Right cardiac atrium (tissue), 5 donors: ENCODE measurements at regions not wholly inside any gene's neighbourhood (a gene's known extent, or its start where the extent isn't known, plus 50 kb on each side); places are given as distances from the start of the nearest gene placed in this dataset.

Experiments
- ATAC-seq, 2 donors: fragments of 200-7000 bp; cut with Tn5 transposase; one replicate each; pipeline versions ENCODE4 v1.8.0 to v1.9.1; 2020; ENCODE audit warnings: moderate library complexity in 2 of 2, mild to moderate bottlenecking in 1 of 2
- DNase-seq, 3 donors: peaks; one replicate each; pipeline ENCODE4 v3.0.0-alpha.2; 2020
- H3K27ac ChIP-seq: one replicate; pipeline ENCODE4 v1.5.1; 2013; ENCODE audit warnings: mild to moderate bottlenecking, low read length, control low read depth, moderate library complexity
- H3K27me3 ChIP-seq: one replicate; pipeline ENCODE4 v1.6.1; 2013; ENCODE audit not compliant: control insufficient read depth, insufficient read depth
- H3K4me1 ChIP-seq: one replicate; pipeline ENCODE4 v1.6.1; 2013; ENCODE audit warnings: low read length; ENCODE audit not compliant: control insufficient read depth, insufficient read depth
- H3K4me3 ChIP-seq: one replicate; pipeline ENCODE4 v1.5.1; 2013; ENCODE audit warnings: low read length, control low read depth
- H3K9me3 ChIP-seq: one replicate; pipeline ENCODE4 v1.6.1; 2013; ENCODE audit warnings: low read length; ENCODE audit not compliant: control insufficient read depth
- WGBS: extraction: QIAGEN DNeasy Blood & Tissue Kit; methylation state at CpG from one replicate; pipeline ENCODE4 v1.1.7; 2013; 5-methylcytosine and 5-hydroxymethylcytosine counted together
- intact Hi-C, 4 donors: fragments of 100-400 bp; cut with DNase I; formaldehyde crosslinking; loops; one replicate each; pipeline versions ENCODE4 v1.11.0 to v1.14.0; 2022 to 2023
- donor health status: healthy with polysubstance abuse.
- donor health status: DM: no; HTN: yes; CAD: no.
- donor health status: DM: no; HTN: no; CAD: no.
- donor health status: DM: no; HTN: yes; CAD: no; lungs with severe emphysema.
- donor health status: DM: yes; HTN: yes; CAD: no.

DNA sequence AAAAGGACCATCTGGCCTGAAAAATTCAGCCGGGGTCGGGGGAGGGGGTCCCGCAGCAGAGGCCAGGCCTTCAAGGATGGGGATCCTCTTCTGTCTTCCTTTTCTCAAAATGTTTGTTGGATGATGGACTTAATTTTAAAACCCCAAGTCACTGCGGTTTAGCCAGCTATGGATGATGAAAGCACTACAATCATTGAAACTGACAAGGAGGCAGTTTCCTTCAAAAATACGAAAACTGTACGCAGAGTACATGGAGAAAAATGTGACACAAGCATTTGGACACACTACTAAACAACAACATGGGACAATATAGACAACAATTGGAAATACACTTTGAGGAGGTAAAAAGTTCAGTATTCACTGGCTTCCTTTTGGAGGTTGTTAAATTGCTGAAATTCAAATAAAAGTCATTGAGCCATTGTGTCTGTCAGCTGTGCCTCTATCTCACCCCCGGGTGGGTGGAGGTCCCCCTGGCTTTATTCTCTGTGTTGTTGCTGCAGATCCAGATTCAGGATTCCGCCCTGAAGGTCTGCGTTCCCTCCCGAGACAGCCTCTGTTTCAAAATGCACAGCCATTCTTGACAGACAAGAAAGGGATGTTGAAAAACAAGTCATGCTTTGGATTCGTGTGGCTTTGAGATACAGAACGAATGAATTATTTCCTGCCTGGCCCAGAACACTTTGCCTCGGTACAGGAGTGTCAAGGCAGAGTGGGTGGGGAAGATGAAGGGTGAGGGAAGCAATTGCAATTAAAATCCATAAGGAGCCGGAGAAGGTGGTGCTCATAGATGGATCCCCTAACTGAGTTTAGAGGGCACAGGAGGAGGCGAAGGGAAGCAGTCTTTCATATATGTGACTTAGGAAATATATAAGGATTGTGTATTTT is 118.2 kb downstream of the TTLL2 start:
- Histone ChIP-seq H3K4me3 (no peak overlapping the region), H3K9me3 (no peaks in the 10 kb centered on the region), H3K4me1 (no peaks in the 10 kb centered on the region), H3K27me3 (no peaks in the 10 kb centered on the region), H3K27ac (no peak overlapping the region)
- 72% methylated on average over 15 of the region's 15 CpGs for WGBS
- intact Hi-C loops: no loop called here
- DNase-seq (no peak), ATAC-seq (no peak)

GRCh38 chr6:167444602-167445346 is 119.9 kb downstream of the TTLL2 start:
- intact Hi-C loops: no loop called here
- no peak overlapping the region for H3K4me3 ChIP-seq
- no peak overlapping the region for H3K27ac ChIP-seq
- 95% methylated on average over 9 of the region's 9 CpGs for WGBS
- no peaks in the 10 kb centered on the region for H3K27me3 ChIP-seq
- DNase-seq (no peak), ATAC-seq (no peak)
- H3K9me3 ChIP-seq: no peaks in the 10 kb centered on the region
- no peaks in the 10 kb centered on the region for H3K4me1 ChIP-seq

DNA sequence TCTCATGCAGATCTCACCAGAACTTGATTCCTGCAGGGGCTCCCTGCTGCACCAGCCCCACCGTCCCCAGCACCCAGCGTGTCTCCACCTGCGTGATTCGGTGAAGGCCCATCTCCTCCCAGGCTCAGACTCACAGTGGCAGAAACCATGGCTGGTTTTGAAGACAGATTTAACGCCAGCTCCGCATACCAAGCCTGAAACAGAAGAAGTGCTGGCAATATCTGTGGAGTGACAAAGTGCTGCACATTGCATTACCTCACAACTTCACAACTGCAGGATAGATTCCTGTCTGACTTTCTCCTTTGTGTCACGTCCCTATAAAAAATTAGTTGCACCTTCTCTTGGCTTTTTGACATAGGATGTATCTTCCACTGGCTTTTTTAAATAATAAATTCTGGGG is 120.7 kb downstream of the TTLL2 start:
- H3K9me3 ChIP-seq: no peaks in the 10 kb centered on the region
- no peak for DNase-seq
- no peaks in the 10 kb centered on the region for H3K27me3 ChIP-seq
- no peaks in the 10 kb centered on the region for H3K4me1 ChIP-seq
- H3K27ac ChIP-seq: no peak overlapping the region
- intact Hi-C loops: no loop called here
- WGBS: 84% methylated on average over 7 of the region's 7 CpGs
- no peak overlapping the region for H3K4me3 ChIP-seq
- ATAC-seq: no peak

DNA sequence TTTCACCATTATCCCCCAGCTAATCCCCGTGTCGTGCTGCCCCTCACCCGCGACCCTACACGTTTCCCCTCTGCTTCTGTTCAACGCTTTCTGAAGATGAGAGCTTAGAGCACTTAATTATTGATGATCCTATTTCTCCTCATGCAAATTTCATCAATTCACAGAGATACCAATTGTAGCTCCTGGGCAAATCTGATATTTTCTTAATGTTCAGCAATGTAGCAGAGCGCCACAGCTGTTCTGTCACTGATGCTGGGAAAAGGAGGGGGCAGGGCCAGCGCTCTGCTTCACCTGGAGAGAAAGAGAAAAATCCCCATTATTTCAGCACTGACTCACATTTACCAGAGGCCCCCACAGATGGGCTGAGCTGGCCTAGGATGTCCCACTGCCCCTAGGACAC is 121.2 kb downstream of the TTLL2 start:
- no peak for DNase-seq
- WGBS: 84% methylated on average over 8 of the region's 8 CpGs
- Histone ChIP-seq H3K27me3 (no peaks in the 10 kb centered on the region), H3K4me3 (no peak overlapping the region), H3K27ac (no peak overlapping the region), H3K9me3 (no peaks in the 10 kb centered on the region), H3K4me1 (no peaks in the 10 kb centered on the region)
- ATAC-seq: no peak
- intact Hi-C loops: no loop called here

DNA sequence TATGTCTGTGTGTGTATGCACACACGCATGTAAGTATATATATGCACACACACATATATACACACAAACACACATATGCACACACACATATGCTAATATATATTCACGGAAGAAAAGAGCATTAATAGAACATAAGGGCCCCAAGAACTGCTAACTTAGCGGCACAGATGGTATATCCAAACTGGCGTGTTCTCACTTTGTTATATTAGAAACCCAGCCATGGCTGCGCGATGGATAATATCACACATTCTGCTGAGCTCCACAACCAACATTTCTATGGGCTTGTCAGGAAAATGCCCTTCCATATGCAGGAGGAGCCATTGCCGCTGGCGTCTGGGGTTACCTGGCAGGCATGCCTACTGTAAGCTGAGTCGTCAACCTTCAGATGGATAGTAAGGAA is 122.1 kb downstream of the TTLL2 start:
- intact Hi-C loops: no loop called here
- Histone ChIP-seq H3K9me3 (no peaks in the 10 kb centered on the region), H3K4me3 (no peak overlapping the region), H3K4me1 (no peaks in the 10 kb centered on the region), H3K27me3 (no peaks in the 10 kb centered on the region), H3K27ac (no peak overlapping the region)
- 94% methylated on average over 9 of the region's 9 CpGs for WGBS
- DNase-seq (no peak), ATAC-seq (no peak)

DNA sequence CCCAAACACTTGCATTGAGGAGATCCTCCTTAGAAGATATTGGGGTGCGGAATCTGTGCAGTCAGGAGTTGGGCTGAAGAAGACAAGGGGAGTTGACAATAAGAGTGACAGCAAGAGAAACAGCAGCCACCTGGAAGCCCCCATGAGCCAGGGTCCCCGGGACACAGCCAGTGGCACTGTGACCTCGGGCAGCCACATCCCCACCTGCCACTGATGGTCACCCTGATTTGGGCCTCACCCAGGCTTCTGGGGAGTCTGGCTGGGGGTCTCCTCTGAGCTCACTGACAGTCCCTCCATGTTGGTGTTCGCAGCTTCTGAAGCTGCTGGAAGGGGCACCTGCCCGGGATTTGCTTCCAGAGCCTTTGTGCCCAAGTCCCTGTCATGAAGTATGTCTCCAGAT is 123.5 kb downstream of the TTLL2 start:
- intact Hi-C loops: no loop called here
- Histone ChIP-seq H3K9me3 (no peaks in the 10 kb centered on the region), H3K4me3 (no peak overlapping the region), H3K4me1 (no peaks in the 10 kb centered on the region), H3K27me3 (no peaks in the 10 kb centered on the region), H3K27ac (no peak overlapping the region)
- WGBS: 96% methylated on average over 5 of the region's 5 CpGs
- ATAC-seq (peak in 1 of 2 donors; percentile 40), DNase-seq (no peak)

DNA sequence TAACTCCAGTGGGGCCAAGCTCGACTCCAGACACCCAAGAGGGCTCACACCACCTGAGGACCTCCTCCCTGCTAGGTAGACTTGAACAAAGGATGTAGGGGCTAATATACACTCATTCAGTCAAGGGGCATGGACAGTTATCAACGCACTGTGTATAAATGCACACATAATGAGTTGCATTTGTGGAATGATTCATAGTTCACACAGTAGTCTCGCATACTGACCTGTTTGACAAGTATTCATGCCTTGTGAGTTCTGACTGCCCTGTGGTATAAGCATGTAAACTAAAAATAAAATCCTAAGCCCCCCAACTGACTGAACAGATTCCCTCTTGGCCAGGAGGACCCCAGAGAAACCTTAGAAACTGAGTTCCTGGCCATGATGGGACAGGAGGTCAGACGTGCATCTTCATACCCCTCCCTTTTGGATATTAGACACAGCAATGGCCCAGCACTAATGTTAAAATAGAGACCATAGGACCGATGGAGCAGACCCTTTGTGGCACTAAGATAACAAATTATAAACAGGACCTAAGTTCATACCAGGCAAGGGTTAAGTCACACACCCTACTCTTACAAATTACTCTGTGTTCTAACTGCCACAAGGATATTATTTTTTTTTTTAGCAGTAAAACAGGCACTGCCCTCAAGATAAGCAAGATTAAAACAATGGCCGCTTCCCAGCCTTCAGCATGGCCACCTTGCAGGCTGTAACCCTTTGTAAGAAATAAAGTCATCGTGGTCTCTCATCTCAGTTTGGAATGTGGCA is 124.4 kb downstream of the TTLL2 start:
- DNase-seq (no peak), ATAC-seq (no peak)
- Histone ChIP-seq H3K4me3 (no peak overlapping the region), H3K27me3 (no peaks in the 10 kb centered on the region), H3K4me1 (no peaks in the 10 kb centered on the region), H3K27ac (no peak overlapping the region), H3K9me3 (no peaks in the 10 kb centered on the region)
- intact Hi-C loops: no loop called here
- WGBS: 74% methylated on average over 7 of the region's 7 CpGs

- H3K27ac ChIP-seq: no peak overlapping the region
- no peaks in the 10 kb centered on the region for H3K9me3 ChIP-seq
- H3K4me3 ChIP-seq: no peak overlapping the region
- H3K27me3 ChIP-seq: no peaks in the 10 kb centered on the region
- no peaks in the 10 kb centered on the region for H3K4me1 ChIP-seq
- intact Hi-C loops: no loop called here
- ATAC-seq: no peak
- 90% methylated on average over 6 of the region's 6 CpGs for WGBS
- no peak for DNase-seq
These were observed 125.7 kb downstream of the TTLL2 start for GRCh38 chr6:167450626-167451025.

DNA sequence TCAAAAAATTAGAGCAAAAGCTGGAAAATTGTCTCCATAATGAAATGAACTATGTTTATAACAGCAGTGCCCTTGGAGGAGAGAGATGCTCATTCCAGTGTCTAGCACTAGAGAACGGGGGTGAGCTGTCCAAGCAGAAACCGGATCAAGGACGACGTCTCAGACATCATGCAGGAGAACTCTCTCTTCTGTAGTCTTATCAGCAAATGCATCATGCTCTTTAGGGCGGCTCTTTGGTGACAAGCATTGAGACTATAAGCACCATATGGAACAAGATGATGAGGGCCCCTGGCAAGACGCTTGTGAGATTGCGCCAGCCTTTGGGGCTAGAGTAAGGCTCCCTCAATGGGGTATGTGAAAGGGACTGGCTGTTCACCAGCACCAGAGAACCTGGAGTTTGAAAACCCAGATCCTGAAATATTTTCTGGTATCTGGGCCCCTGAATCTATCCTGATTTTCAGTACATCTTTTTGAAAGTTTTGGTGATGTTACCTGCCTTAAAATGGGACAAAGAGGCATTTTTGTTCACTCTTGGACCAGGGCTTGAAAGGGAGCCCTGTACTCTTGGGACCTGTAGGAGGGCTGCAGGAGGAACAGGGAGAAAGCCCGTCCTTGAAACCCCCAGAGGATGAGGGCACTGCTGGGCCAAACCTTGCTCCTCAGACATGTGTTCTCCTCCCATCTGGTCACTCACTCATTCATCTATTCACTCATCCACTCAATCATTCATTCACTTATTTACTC is 127.6 kb downstream of the TTLL2 start:
- no peak overlapping the region for H3K4me3 ChIP-seq
- DNase-seq (no peak), ATAC-seq (no peak)
- 81% methylated on average over 8 of the region's 8 CpGs for WGBS
- no peak overlapping the region for H3K27ac ChIP-seq
- H3K4me1 ChIP-seq: no peaks in the 10 kb centered on the region
- intact Hi-C loops: no loop called here
- no peaks in the 10 kb centered on the region for H3K27me3 ChIP-seq
- H3K9me3 ChIP-seq: no peaks in the 10 kb centered on the region

DNA sequence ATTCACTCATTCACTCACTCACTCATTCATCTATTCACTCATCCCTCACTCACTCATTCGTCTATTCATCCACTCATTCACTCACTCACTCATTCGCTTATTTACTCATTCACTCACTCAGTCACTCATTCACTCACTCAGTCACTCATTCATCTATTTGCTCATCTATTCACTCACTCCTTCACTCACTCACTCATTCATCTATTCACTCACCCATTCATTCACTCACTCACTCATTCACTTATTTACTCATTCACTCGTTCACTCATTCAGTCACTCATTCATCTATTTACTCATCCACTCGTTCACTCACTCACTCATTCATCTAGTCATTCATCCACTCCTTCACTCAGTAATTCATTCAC is 128.2 kb downstream of the TTLL2 start:
- Histone ChIP-seq H3K4me1 (no peaks in the 10 kb centered on the region), H3K9me3 (no peaks in the 10 kb centered on the region), H3K4me3 (no peak overlapping the region), H3K27ac (no peak overlapping the region), H3K27me3 (no peaks in the 10 kb centered on the region)
- ATAC-seq: no peak
- 90% methylated on average over 4 of the region's 4 CpGs for WGBS
- no peak for DNase-seq
- intact Hi-C loops: no loop called here
